Astrocyte of the cerebellum (primary cell): ENCODE measurements at regions not wholly inside any gene's neighbourhood (a gene's known extent, or its start where the extent isn't known, plus 50 kb on each side); places are given as distances from the start of the nearest gene placed in this dataset.

ENCODE experiments used
- DNase-seq: peaks from one replicate; pipeline ENCODE4 v3.0.0-alpha.2; 2011; ENCODE audit warnings: low read depth
- H3K4me3 ChIP-seq: 2 replicates; pipeline ENCODE4 v1.5.1; 2011; ENCODE audit warnings: mild to moderate bottlenecking, low read depth, low read length, moderate library complexity
- CTCF ChIP-seq: IDR thresholded peaks from 2 replicates; pipeline ENCODE4 v1.5.1; 2012; ENCODE audit warnings: low read length, low read depth, moderate library complexity, mild to moderate bottlenecking; ENCODE audit errors: missing control alignments
- in situ Hi-C: cut with HindIII; loops from 2 replicates; pipeline ENCODE4 v1.10.0; 2017; ENCODE audit warnings: low sequenced_read_pairs

GRCh38 chr17:13690806-13691205, 89.1 kb upstream of the HS3ST3A1 start:
- H3K4me3 ChIP-seq: no peak overlapping the region
- in situ Hi-C loops: no loop called here
- no peak for DNase-seq
- no peak for TF ChIP-seq CTCF

- TF ChIP-seq CTCF: no peak
- H3K4me3 ChIP-seq: no peak overlapping the region
- no peak for DNase-seq
- in situ Hi-C loops: no loop called here
These were observed 93.2 kb upstream of the HS3ST3A1 start for GRCh38 chr17:13694934-13695333.

GRCh38 chr17:13698832-13699231, 97.1 kb upstream of the HS3ST3A1 start:
- in situ Hi-C loops: no loop called here
- no peak for DNase-seq
- no peak for TF ChIP-seq CTCF

GRCh38 chr17:13699261-13699660, 97.5 kb upstream of the HS3ST3A1 start:
- TF ChIP-seq CTCF: no peak
- in situ Hi-C loops: no loop called here
- DNase-seq: no peak

More at GRCh38 chr17:13698832-13699231, 97.1 kb upstream of the HS3ST3A1 start:
- no peak overlapping the region for H3K4me3 ChIP-seq

GRCh38 chr17:13702266-13702665, 100.5 kb upstream of the HS3ST3A1 start:
- in situ Hi-C loops: no loop called here
- no peak for TF ChIP-seq CTCF
- no peak overlapping the region for H3K4me3 ChIP-seq
- peak; percentile 15 for DNase-seq

More at GRCh38 chr17:13699261-13699660, 97.5 kb upstream of the HS3ST3A1 start:
- H3K4me3 ChIP-seq: no peak overlapping the region

- DNase-seq: peak; percentile 43
- TF ChIP-seq CTCF: no peak
- in situ Hi-C loops: no loop called here
- H3K4me3 ChIP-seq: no peak overlapping the region
These were observed 102.6 kb upstream of the HS3ST3A1 start for GRCh38 chr17:13704333-13704732.

- H3K4me3 ChIP-seq: no peak overlapping the region
- in situ Hi-C loops: no loop called here
- TF ChIP-seq CTCF: no peak
- no peak for DNase-seq
These were observed 103.5 kb upstream of the HS3ST3A1 start for GRCh38 chr17:13705221-13705620.
